Omental fat pad (tissue), 3 donors: ENCODE measurements at regions not wholly inside any gene's neighbourhood (a gene's known extent, or its start where the extent isn't known, plus 50 kb on each side); places are given as distances from the start of the nearest gene placed in this dataset.
A peak's percentile ranks its signal among the peaks of the same experiment; 100 is the strongest.

Experiments
- ATAC-seq: fragments of 150-250 bp; one replicate; pipeline ENCODE4 v1.9.1; 2016; ENCODE audit warnings: mild to moderate bottlenecking, moderate library complexity; ENCODE audit not compliant: low FRiP score
- DNase-seq: peaks from one replicate; pipeline ENCODE4 v3.0.0-alpha.2; 2019; ENCODE audit warnings: low spot score
- CTCF ChIP-seq, 3 donors: fragments of 450-650 bp; IDR thresholded peaks; one replicate each; pipeline ENCODE4 v1.5.1; 2016 to 2017; ENCODE audit warnings: antibody characterized with exemption in 3 of 3, mild to moderate bottlenecking in 3 of 3, moderate library complexity in 2 of 3

- ATAC-seq (no peak), DNase-seq (no peak)
- TF ChIP-seq CTCF (IDR thresholded peaks at IDR 0.05) = no peak
These were observed 661.4 kb downstream of the MRPL39 start for GRCh38 chr21:24945910-24946309.

DNA sequence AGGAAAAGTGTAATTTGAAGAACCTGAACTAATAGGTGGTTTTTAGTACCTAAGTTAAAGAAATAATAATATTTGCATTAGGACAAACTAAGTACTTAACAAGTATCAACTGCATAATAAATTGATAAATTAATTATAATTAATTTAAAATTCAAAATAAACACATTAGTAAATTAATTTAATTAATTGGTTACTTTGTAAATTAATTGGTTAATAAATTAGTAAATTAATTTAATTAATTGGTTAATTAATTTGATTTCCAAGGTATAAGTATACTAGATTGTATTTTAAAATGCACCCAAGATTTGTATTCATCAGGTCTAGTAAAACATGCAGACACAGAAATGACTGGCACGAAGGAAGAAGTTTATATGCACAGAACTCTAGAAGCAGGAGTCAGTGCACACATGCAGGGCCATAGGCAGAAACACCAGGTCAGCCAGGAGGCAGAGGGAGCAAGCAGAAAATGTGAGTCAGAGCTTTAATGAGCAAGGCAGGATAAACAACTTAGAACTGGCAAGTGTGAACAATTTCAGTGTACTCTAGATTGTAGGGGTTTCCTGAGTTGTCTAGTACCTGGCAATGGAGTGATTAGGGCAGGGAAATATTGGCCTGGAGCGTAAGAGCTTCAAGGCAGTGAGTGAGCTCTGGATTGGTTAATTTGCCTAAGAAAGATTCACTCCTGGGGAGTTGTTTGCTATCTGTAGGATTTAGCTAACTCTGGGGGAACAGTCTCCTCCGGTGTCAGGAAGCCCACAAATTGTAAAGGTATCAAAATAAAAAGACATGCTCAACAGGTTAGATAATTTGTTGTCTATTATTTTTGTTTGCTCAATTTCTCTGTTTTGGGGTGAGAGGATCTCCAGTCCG is 665.7 kb downstream of the MRPL39 start:
- ATAC-seq (peak; percentile 93), DNase-seq (no peak)
- TF ChIP-seq CTCF (IDR thresholded peaks at IDR 0.05) = no peak

DNA sequence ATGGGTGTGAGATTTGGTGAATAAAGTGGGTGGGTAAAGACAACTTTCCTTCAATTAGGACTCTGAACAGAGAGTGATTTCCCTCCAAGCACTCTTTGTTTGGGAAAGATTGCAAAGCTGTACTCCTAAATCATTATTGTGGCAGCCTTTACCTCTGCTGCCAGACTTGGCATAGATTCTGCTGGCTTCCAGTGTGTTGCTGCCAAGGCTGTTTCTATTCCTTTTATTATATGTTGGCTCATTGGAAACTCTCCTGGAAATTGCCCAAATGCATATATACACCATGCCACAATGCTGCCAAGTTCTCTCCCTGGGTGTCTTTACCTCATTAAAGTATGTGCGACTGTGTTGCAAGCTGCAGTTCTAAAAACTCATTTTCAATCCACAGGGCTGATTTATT is 668.0 kb downstream of the MRPL39 start:
- DNase-seq = no peak
- peak; percentile 39 for ATAC-seq
- no peak for TF ChIP-seq CTCF (IDR thresholded peaks at IDR 0.05)

DNA sequence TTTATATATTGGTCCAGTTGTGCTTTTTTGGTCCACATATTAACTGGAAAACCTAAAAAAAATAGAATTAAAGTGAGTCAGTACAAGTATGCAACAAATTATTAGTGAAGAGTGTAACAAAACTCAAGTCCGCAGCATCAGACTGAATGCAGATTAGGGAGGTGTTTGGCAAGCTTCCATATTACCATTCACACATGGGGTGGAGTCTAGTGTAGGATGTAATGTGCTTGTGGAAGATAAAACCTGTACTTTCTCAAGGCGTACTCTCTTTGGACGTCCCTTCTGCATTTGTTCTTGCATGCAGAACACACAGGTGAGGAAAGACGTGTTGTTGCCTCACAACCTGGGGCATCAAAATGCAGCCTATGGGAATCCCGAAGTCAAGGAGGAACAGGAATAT is 668.7 kb downstream of the MRPL39 start:
- no peak for TF ChIP-seq CTCF (IDR thresholded peaks at IDR 0.05)
- ATAC-seq = peak; percentile 44

DNA sequence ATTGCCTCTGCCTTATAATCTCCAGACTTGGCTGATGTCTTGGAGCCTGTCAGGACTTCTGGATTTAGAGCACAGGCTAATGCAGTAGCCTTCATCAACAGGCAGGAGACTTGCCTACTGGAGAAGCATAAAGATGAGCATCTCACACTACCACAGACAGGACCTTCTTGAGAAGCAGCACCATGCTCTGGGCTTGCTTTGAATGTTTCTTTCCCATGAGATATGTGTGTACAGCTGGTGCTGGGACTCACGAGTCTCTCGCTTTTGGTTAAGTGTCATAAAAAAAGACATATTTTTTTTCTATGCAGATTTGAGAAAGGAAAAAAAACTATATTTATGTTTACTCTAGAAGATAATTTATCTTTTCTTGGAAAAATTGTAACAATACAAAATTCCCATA is 671.3 kb downstream of the MRPL39 start:
- ATAC-seq (no peak), DNase-seq (no peak)
- TF ChIP-seq CTCF (IDR thresholded peaks at IDR 0.05) = no peak

More for the DNA sequence above, 668.7 kb downstream of the MRPL39 start:
- no peak for DNase-seq

DNA sequence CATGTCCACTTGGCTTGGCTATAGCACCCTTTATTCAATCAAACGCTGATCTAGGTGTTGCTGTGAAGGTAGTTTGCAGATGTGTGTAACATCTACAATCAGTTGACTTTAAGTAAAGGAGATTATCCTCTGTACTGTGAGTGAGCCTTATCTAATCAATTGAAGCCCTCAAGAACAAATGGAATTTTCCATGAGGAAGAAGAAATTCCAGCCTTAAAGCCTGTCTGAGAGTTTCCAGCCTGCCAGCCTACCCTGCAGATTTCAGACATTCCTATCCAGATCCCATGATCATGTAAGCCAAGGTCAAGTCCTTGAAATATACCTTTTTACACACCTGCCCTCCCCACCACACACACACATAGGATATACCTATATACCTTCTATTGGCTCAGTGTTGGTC is 696.7 kb downstream of the MRPL39 start:
- TF ChIP-seq CTCF (IDR thresholded peaks at IDR 0.05) = no peak
- DNase-seq = no peak
- no peak for ATAC-seq

- TF ChIP-seq CTCF (IDR thresholded peaks at IDR 0.05) = no peak
- ATAC-seq = no peak
These were observed 703.2 kb downstream of the MRPL39 start for GRCh38 chr21:24903994-24904635.

More at GRCh38 chr21:24903994-24904635, 703.2 kb downstream of the MRPL39 start:
- DNase-seq = no peak
